ENCODE measurements at regions not wholly inside any gene's neighbourhood (a gene's known extent, or its start where the extent isn't known, plus 50 kb on each side); places are given as distances from the start of the nearest gene placed in this dataset.

DNA sequence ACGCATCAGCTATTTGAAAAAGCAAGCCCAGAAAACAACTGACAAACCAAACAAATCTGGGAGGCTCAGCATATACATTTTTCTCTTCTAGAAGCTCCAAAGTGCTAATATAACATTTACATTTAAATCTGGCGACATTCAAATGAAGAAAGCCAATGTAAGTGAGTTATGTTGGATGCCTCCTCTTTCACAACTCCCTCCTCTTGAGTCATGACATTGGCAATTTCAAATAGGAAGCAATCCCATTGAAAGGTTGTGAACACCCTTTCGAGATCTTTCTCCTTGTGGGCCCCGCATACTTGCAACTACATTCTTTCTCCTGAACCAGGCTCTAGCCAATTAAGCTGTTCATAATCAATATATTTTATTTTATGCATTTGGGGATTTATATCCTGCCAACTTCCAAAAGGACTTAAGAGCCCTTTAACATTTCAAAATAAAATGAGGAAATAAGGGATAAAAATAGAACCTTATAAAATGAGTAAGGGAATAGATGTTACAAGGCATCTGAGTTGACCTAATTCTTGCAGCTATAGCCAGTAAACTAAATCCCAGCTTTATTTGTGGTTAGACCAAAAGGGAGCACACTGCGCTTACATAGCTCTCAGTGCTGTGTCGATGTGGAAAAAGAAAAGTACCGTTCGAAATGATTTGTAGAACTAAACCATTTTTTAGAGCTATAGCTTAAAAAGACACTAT lies 129.5 kb upstream of the SESN3 start:
- H3K4me3 ChIP-seq: no peak overlapping the region
- WGBS, 3 donors: 89 to 91% (median 90%) methylated on average over 8 of the region's 8 CpGs
- intact Hi-C loops (cut with DNase I): no loop called here
- no peaks in the 10 kb centered on the region for H3K9me3 ChIP-seq
- ATAC-seq (peak in 2 of 4 donors; percentile 34 to 50), DNase-seq (no peak)
- no peaks in the 10 kb centered on the region for H3K27me3 ChIP-seq (ENCODE audit: insufficient read depth in 3 of 3, low read length in 2 of 3)
- no peak overlapping the region for H3K27ac ChIP-seq
- TF ChIP-seq, protein P1, sequence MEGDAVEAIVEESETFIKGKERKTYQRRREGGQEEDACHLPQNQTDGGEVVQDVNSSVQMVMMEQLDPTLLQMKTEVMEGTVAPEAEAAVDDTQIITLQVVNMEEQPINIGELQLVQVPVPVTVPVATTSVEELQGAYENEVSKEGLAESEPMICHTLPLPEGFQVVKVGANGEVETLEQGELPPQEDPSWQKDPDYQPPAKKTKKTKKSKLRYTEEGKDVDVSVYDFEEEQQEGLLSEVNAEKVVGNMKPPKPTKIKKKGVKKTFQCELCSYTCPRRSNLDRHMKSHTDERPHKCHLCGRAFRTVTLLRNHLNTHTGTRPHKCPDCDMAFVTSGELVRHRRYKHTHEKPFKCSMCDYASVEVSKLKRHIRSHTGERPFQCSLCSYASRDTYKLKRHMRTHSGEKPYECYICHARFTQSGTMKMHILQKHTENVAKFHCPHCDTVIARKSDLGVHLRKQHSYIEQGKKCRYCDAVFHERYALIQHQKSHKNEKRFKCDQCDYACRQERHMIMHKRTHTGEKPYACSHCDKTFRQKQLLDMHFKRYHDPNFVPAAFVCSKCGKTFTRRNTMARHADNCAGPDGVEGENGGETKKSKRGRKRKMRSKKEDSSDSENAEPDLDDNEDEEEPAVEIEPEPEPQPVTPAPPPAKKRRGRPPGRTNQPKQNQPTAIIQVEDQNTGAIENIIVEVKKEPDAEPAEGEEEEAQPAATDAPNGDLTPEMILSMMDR (IDR thresholded peaks at IDR 0.05): no peak
- no peaks in the 10 kb centered on the region for H3K4me1 ChIP-seq
- H3K36me3 ChIP-seq (ENCODE audit: insufficient read depth in 1 of 2, low read depth in 1 of 2): no peaks in the 10 kb centered on the region

DNA sequence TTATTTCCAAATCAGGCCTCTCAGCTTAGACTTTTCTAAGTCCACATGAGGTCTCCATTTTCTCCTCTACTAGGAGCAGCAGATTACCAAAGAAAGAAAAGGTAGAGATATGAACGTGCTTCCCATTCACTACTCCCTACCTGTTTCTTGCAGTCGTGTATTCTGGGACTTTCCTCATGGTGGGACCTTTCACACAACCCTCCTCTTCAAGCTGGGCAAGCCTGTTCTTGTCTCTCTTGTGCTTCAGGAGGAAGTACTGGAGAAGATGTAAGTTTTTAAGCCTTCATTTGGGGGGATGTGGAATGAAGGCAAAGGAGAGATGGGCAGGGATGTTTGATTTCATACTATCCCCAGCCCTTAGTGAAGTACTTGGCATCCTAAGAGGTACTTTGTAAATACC lies 128.8 kb upstream of the SESN3 start:
- H3K27ac ChIP-seq: no peak overlapping the region
- intact Hi-C loops (cut with DNase I): no loop called here

DNA sequence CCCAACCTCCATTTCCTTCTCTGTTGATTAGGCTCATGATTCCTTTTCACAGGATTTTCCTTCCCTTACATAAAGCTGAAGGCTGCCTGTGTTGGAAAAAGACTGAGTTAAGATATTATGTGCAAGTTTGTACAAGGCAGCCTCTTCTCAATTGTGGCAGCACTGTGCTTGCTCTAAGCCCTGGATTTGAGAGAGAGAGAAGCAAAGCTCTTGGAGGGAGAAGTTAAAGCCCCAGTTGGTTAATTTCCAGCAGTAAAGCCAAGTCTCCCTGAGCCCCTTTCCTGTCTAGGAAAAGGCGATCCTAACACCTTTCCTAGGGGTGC lies 128.3 kb upstream of the SESN3 start:
- H3K36me3 ChIP-seq (ENCODE audit: insufficient read depth in 1 of 2, low read depth in 1 of 2): no peaks in the 10 kb centered on the region
- TF ChIP-seq, protein P1 (IDR thresholded peaks at IDR 0.05): no peak
- DNase-seq (no peak), ATAC-seq (no peak)
- H3K27me3 ChIP-seq (ENCODE audit: insufficient read depth in 3 of 3, low read length in 2 of 3): no peaks in the 10 kb centered on the region
- WGBS, 3 donors: 74 to 79% (median 79%) methylated on average over 1 of the region's 1 CpG
- H3K9me3 ChIP-seq: no peaks in the 10 kb centered on the region
- H3K27ac ChIP-seq: no peak overlapping the region
- H3K4me3 ChIP-seq: no peak overlapping the region
- intact Hi-C loops (cut with DNase I): no loop called here
- no peaks in the 10 kb centered on the region for H3K4me1 ChIP-seq

More for the DNA sequence above, 128.8 kb upstream of the SESN3 start:
- ATAC-seq (no peak), DNase-seq (no peak)
- Histone ChIP-seq H3K4me3 (no peak overlapping the region), H3K27me3 (ENCODE audit: insufficient read depth in 3 of 3, low read length in 2 of 3) (no peaks in the 10 kb centered on the region), H3K36me3 (ENCODE audit: insufficient read depth in 1 of 2, low read depth in 1 of 2) (no peaks in the 10 kb centered on the region), H3K4me1 (no peaks in the 10 kb centered on the region), H3K9me3 (no peaks in the 10 kb centered on the region)
- TF ChIP-seq, protein P1 (IDR thresholded peaks at IDR 0.05): no peak
- 81 to 84% (median 83%) methylated on average over 2 of the region's 2 CpGs for WGBS, 3 donors

DNA sequence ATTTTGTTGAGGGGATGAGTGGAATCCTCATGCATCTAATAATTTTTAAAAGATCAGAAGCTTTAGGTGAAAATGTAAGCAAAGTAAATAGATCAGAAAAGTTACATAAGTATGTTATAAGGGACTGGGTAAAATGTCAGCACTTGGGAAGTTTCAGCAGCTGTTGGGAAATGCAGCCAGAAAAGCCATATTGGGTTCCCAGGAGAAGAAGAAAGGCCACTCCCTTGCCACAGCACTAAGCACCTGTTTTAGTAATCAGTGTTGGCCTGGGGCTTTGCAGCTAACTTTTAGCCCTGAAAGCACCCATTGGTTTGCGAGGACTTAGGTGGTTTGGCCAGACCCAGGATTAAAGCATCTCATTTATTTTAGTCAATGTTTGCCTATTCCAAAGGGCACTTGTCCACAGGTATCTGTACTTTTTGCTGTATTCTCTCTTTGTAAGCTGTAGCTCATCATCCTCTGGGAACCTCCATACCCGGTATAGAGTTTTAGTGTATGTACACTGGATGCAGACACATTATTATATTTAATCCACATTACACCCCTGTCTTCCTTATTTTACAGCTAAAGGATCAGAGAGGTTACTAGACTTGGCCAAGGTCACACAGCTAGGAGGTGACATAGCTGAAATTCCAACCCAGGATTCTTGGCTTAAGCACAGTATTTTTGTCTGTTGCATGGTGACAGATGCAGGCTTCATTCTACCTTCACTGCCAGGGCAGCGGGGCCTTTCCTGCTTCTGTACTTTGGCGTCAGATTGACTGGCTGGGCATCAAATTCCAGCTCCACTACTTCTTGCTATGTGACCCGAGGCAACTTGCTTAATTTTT lies 127.7 kb upstream of the SESN3 start:
- TF ChIP-seq, protein P1 (IDR thresholded peaks at IDR 0.05): no peak
- H3K4me3 ChIP-seq: no peak overlapping the region
- WGBS, 3 donors: 17 to 22% (median 20%) methylated on average over 5 of the region's 5 CpGs
- H3K27me3 ChIP-seq (ENCODE audit: insufficient read depth in 3 of 3, low read length in 2 of 3): no peaks in the 10 kb centered on the region
- H3K36me3 ChIP-seq (ENCODE audit: insufficient read depth in 1 of 2, low read depth in 1 of 2): no peaks in the 10 kb centered on the region
- intact Hi-C loops (cut with DNase I): no loop called here
- H3K27ac ChIP-seq: no peak overlapping the region
- no peaks in the 10 kb centered on the region for H3K4me1 ChIP-seq
- no peaks in the 10 kb centered on the region for H3K9me3 ChIP-seq
- no peak for DNase-seq
- ATAC-seq: peak; percentile 26 to 65 (median 50)
